Gastrocnemius medialis (tissue), 4 donors: ENCODE measurements at regions not wholly inside any gene's neighbourhood (a gene's known extent, or its start where the extent isn't known, plus 50 kb on each side); places are given as distances from the start of the nearest gene placed in this dataset.
A peak's percentile ranks its signal among the peaks of the same experiment; 100 is the strongest.

ENCODE experiments used
- ATAC-seq, 2 donors: fragments of 150-250 bp; one replicate each; pipeline ENCODE4 v1.9.1; 2016
- DNase-seq, 2 donors: peaks; one replicate each; pipeline ENCODE4 v3.0.0-alpha.2; 2019
- H3K27ac ChIP-seq, 4 donors: fragments of 200-600 bp; sonication (generic); 1 replicate in 1 of 4; 2 replicates in 3 of 4; pipeline ENCODE4 v1.5.1; 2016 to 2018; ENCODE audit warnings: mild to moderate bottlenecking in 2 of 4, moderate library complexity in 1 of 4
- H3K27me3 ChIP-seq, 3 donors: fragments of 200-600 bp; sonication (generic) in 2 of 3; 1 replicate in 1 of 3; 2 replicates in 2 of 3; pipeline versions ENCODE4 v1.5.1 to v1.6.0; 2016 to 2019; ENCODE audit warnings: mild to moderate bottlenecking in 1 of 3, moderate library complexity in 1 of 3
- H3K36me3 ChIP-seq, 2 donors: fragments of 200-600 bp; sonication (generic) in 1 of 2; one replicate each; pipeline ENCODE4 v1.5.1; 2017 to 2018
- H3K4me1 ChIP-seq, 2 donors: fragments of 200-600 bp; sonication (generic) in 1 of 2; one replicate each; pipeline ENCODE4 v1.5.1; 2016 to 2017; ENCODE audit warnings: mild to moderate bottlenecking in 2 of 2
- H3K4me3 ChIP-seq, 4 donors: fragments of 200-600 bp; sonication (generic) in 3 of 4; 1 replicate in 1 of 4; 2 replicates in 3 of 4; pipeline ENCODE4 v1.5.1; 2016 to 2019; ENCODE audit warnings: mild to moderate bottlenecking in 2 of 4
- H3K9me3 ChIP-seq, 3 donors: fragments of 200-600 bp; sonication (generic) in 2 of 3; 1 replicate in 1 of 3; 2 replicates in 2 of 3; pipeline ENCODE4 v1.5.1; 2016 to 2019
- POLR2A ChIP-seq, 2 donors: fragments of 450-650 bp; IDR thresholded peaks; one replicate each; pipeline ENCODE4 v1.6.1; 2017; ENCODE audit warnings: antibody characterized with exemption in 2 of 2, mild to moderate bottlenecking in 2 of 2, moderate library complexity in 2 of 2
- in situ Hi-C, 4 donors: fragments of 200-750 bp; cut with MboI; loops; one replicate each; pipeline versions ENCODE4 v1.15.0 to v1.8.0; 2017; ENCODE audit warnings: low sequenced_read_pairs in 4 of 4
- intact Hi-C: fragments of 100-400 bp; cut with DNase I; formaldehyde crosslinking; loops from one replicate; pipeline ENCODE4 v1.15.1; 2023; ENCODE audit warnings: low total_unique reads
- TF ChIP-seq, protein P1 (sequence below), 5 experiments: fragments of 450-650 bp in 3 of 5; fragments of 200-600 bp in 2 of 5; sonication (generic) in 2 of 5; IDR thresholded peaks in 4 of 5; conservative IDR thresholded peaks in 1 of 5; 1 replicate in 4 of 5; 2 replicates in 1 of 5; pipeline ENCODE4 v1.5.1; 2016 to 2019; ENCODE audit warnings: antibody characterized with exemption in 5 of 5, mild to moderate bottlenecking in 3 of 5, moderate library complexity in 3 of 5

DNA sequence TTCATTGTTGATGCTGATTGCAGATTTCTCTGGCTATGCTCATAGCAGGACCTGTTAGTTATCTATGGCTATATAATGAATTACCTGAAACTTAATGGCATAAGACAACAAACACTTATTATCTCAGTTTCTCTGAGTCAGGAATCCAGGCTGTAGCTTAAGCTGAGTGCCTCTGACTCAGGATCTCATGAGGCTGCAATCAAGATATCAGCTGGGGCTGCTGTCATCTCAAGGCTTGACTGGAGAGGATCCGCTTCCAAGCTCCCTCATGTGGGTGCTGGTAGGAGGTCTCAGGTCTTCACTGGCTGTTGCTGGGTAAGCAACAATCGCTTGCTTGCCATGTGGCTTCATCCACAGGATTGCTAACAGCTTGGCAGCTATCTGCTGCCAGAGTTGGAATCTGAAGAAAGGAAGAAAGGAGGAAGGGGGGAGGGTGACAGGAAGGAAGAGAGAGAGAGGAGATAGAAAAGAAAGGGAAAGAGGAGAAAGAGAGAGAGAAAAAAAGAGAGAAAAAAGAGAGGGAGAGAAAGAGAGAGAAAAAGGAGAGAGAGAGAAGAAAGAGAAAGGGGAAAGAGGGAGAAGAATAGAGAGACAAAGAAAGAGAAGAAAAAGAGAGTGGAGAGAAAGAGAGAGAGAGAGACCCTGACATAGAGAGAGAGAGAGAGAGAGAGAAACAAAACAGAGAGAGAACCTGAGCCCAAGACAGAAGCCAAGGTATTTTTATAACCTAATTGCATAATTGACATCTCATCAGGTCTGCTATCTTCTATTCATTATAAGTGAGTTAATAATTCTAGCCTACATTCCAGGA lies 579.0 kb upstream of the BTBD3 start:
- ATAC-seq = no peak
- DNase-seq = no peak
- no peaks in the 10 kb centered on the region for H3K4me1 ChIP-seq
- H3K4me3 ChIP-seq = no peak overlapping the region
- in situ Hi-C loops = no loop called here
- no peaks in the 10 kb centered on the region for H3K27me3 ChIP-seq
- no peaks in the 10 kb centered on the region for H3K9me3 ChIP-seq
- no peak for TF ChIP-seq POLR2A (IDR thresholded peaks at IDR 0.05)
- TF ChIP-seq, protein P1, sequence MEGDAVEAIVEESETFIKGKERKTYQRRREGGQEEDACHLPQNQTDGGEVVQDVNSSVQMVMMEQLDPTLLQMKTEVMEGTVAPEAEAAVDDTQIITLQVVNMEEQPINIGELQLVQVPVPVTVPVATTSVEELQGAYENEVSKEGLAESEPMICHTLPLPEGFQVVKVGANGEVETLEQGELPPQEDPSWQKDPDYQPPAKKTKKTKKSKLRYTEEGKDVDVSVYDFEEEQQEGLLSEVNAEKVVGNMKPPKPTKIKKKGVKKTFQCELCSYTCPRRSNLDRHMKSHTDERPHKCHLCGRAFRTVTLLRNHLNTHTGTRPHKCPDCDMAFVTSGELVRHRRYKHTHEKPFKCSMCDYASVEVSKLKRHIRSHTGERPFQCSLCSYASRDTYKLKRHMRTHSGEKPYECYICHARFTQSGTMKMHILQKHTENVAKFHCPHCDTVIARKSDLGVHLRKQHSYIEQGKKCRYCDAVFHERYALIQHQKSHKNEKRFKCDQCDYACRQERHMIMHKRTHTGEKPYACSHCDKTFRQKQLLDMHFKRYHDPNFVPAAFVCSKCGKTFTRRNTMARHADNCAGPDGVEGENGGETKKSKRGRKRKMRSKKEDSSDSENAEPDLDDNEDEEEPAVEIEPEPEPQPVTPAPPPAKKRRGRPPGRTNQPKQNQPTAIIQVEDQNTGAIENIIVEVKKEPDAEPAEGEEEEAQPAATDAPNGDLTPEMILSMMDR (IDR thresholded peaks at IDR 0.05 in 4 of 5, conservative IDR thresholded peaks at IDR 0.05 in 1 of 5) = no peak
- H3K36me3 ChIP-seq = no peaks in the 10 kb centered on the region
- H3K27ac ChIP-seq = no peak overlapping the region
- intact Hi-C loops = no loop called here

DNA sequence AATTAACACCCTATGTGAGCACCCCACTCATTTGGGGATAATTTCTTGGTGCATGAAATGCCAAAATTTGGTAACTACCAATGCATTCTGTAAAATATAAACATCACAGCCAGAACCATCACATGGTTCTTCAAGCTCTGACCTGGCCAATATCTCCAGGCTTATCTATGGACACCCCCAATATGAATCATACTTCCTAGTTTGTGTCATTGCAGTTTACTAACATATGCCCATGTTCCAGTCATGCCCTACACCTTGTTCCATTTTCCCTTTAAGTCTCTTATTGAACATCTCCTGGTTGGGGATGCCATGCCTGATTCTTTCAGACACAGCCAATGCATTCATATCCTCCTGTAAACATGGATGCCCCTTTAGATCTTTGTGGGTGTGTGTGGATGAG lies 572.8 kb upstream of the BTBD3 start:
- intact Hi-C loops = no loop called here
- no peak for DNase-seq
- Histone ChIP-seq H3K4me1 (no peaks in the 10 kb centered on the region), H3K27ac (no peak overlapping the region), H3K9me3 (no peaks in the 10 kb centered on the region), H3K4me3 (no peak overlapping the region), H3K27me3 (no peaks in the 10 kb centered on the region), H3K36me3 (no peaks in the 10 kb centered on the region)
- TF ChIP-seq, protein P1 (IDR thresholded peaks at IDR 0.05 in 4 of 5, conservative IDR thresholded peaks at IDR 0.05 in 1 of 5) = no peak
- in situ Hi-C loops = no loop called here
- ATAC-seq = no peak

DNA sequence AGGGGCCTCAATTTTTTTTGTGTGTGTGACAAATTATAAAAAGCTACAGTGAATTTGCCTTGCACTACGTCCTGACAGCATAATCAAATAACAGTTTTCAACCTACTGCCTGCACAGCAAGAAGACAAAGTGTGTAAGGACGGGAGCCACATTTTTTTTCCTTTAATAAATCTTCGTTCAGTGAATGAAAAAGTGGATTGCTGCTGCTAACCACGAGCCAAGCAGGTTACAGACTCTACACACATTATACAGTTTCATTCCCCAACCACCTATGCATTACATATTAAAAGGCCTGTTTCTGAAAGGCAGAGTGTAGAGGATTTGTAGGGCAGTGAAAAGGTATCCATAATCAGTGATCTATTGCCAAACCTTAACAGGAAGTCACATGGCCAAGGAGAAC lies 570.0 kb upstream of the BTBD3 start:
- H3K27me3 ChIP-seq = no peaks in the 10 kb centered on the region
- H3K27ac ChIP-seq = no peak overlapping the region
- H3K36me3 ChIP-seq = no peaks in the 10 kb centered on the region
- ATAC-seq (no peak), DNase-seq (no peak)
- peaks cover 0 to 3% of the 10 kb centered on the region in 2 donors for H3K4me1 ChIP-seq
- H3K9me3 ChIP-seq = no peaks in the 10 kb centered on the region
- TF ChIP-seq POLR2A (IDR thresholded peaks at IDR 0.05) = no peak
- TF ChIP-seq, protein P1 (IDR thresholded peaks at IDR 0.05 in 4 of 5, conservative IDR thresholded peaks at IDR 0.05 in 1 of 5) = no peak
- intact Hi-C loops = no loop called here
- in situ Hi-C loops = no loop called here
- H3K4me3 ChIP-seq = no peak overlapping the region

DNA sequence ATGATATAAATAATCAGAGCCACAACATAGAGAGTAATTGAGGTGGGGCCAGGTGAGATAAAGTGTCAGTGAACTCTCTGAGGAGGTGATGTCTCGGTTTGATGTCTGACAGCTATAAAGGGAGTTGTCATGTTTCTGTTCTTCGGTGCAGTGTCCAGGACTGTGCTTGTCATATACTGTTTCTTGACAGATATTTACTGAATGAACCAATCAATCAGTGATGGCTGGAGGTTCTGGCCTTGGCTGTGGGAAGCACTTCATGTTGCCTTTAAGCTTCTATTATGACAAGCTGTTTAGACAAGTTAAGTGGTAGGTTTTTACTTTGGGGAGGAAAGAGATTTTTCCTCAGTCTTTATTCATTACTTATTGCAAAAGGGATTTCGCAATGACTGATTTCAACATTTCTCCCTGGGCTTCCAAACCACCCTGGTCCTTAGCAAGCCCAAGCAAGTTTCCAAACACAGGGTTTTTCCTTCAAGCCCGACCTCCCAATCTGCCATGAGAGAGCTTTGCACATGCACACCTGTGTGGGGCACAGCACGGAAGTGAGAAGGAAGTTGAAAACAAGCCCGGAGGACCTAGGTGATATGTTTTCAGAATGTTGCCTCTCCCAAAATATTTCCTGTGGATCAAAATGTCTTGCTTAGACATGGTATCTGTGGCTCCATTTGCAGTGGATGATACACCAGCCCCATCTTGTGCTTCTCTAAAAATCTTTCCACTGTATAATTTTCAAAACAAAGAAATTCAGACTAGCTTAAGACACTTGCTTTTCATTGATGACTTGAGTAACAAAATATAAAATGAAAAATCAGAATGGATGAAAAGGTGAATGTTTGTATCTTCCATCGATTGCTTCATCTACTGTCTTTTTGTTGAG lies 567.3 kb upstream of the BTBD3 start:
- Histone ChIP-seq H3K27me3 (no peaks in the 10 kb centered on the region), H3K27ac (no peak overlapping the region), H3K4me1 (peaks cover 0 to 3% of the 10 kb centered on the region in 2 donors), H3K36me3 (no peaks in the 10 kb centered on the region), H3K9me3 (no peaks in the 10 kb centered on the region), H3K4me3 (no peak overlapping the region)
- intact Hi-C loops = no loop called here
- DNase-seq (no peak), ATAC-seq (peak in 1 of 2 donors; percentile 47)
- in situ Hi-C loops = no loop called here
- no peak for TF ChIP-seq POLR2A (IDR thresholded peaks at IDR 0.05)
- TF ChIP-seq, protein P1 (IDR thresholded peaks at IDR 0.05 in 4 of 5, conservative IDR thresholded peaks at IDR 0.05 in 1 of 5) = no peak
